Keratinocyte (primary cell): ENCODE measurements at regions not wholly inside any gene's neighbourhood (a gene's known extent, or its start where the extent isn't known, plus 50 kb on each side); places are given as distances from the start of the nearest gene placed in this dataset.

Experiments used
- DNase-seq: peaks from one replicate; pipeline ENCODE4 v3.0.0-alpha.2; 2011; ENCODE audit warnings: low read depth, missing footprints, low spot score
- FAIRE-seq: peaks from 2 replicates; lab custom pipeline; 2011; peaks lifted over from hg19 to GRCh38; lab: Jason Lieb, UNC
- H2AFZ ChIP-seq: 2 replicates; pipeline ENCODE4 v1.6.0; 2012; ENCODE audit warnings: low read length, control low read depth, inconsistent platforms; ENCODE audit not compliant: control insufficient read depth
- H3K27ac ChIP-seq: 2 replicates; pipeline ENCODE4 v1.5.1; 2011; ENCODE audit warnings: low read length; ENCODE audit not compliant: control insufficient read depth, insufficient read depth
- H3K27me3 ChIP-seq: 3 replicates; pipeline ENCODE4 v1.6.0; 2011; ENCODE audit warnings: low read length; ENCODE audit not compliant: control insufficient read depth, insufficient read depth; ENCODE audit errors: extremely low read depth
- H3K36me3 ChIP-seq, 2 experiments: 2 replicates in 1 of 2; 3 replicates in 1 of 2; pipeline ENCODE4 v1.5.1; 2011; ENCODE audit warnings: low read length in 2 of 2, mild to moderate bottlenecking in 1 of 2; ENCODE audit not compliant: control insufficient read depth in 2 of 2, insufficient read depth in 2 of 2; ENCODE audit errors: extremely low read depth in 1 of 2
- H3K4me1 ChIP-seq: 3 replicates; pipeline ENCODE4 v1.5.1; 2011; ENCODE audit warnings: low read length; ENCODE audit not compliant: control insufficient read depth, insufficient read depth; ENCODE audit errors: extremely low read depth
- H3K4me2 ChIP-seq: 3 replicates; pipeline ENCODE4 v1.6.0; 2011; ENCODE audit warnings: low read depth, low read length; ENCODE audit not compliant: control insufficient read depth, insufficient read depth; ENCODE audit errors: extremely low read depth
- H3K4me3 ChIP-seq, 3 experiments: fragments of 200-600 bp in 1 of 3; sonication (generic) in 1 of 3; 2 replicates in 2 of 3; 3 replicates in 1 of 3; pipeline ENCODE4 v1.5.1; 2011 to 2016; ENCODE audit warnings: low read length in 3 of 3, mild to moderate bottlenecking in 3 of 3, control low read depth in 2 of 3, inconsistent platforms in 1 of 3, low read depth in 1 of 3, mixed read lengths in 1 of 3, mixed run types in 1 of 3, moderate library complexity in 1 of 3; ENCODE audit not compliant: control insufficient read depth in 2 of 3, insufficient read depth in 2 of 3; ENCODE audit errors: extremely low read depth in 1 of 3
- H3K79me2 ChIP-seq: 2 replicates; pipeline ENCODE4 v1.6.0; 2012; ENCODE audit warnings: low read length; ENCODE audit not compliant: control insufficient read depth, insufficient read depth
- H3K9ac ChIP-seq: 3 replicates; pipeline ENCODE4 v1.6.0; 2011; ENCODE audit warnings: low read length; ENCODE audit not compliant: control insufficient read depth, insufficient read depth; ENCODE audit errors: extremely low read depth
- H3K9me1 ChIP-seq: 3 replicates; pipeline ENCODE4 v1.6.0; 2011; ENCODE audit warnings: low read length; ENCODE audit not compliant: control insufficient read depth, insufficient read depth; ENCODE audit errors: extremely low read depth
- H3K9me3 ChIP-seq: 2 replicates; pipeline ENCODE4 v1.5.1; 2012; ENCODE audit warnings: low read depth, low read length; ENCODE audit not compliant: control insufficient read depth
- H4K20me1 ChIP-seq: 3 replicates; pipeline ENCODE4 v1.6.0; 2011; ENCODE audit warnings: low read length; ENCODE audit not compliant: control insufficient read depth, insufficient read depth; ENCODE audit errors: extremely low read depth
- CTCF ChIP-seq, 3 experiments: IDR thresholded peaks in 1 of 3; conservative IDR thresholded peaks in 1 of 3; optimal IDR thresholded peaks in 1 of 3; 2 replicates in 2 of 3; 3 replicates in 1 of 3; pipeline versions ENCODE3 to v1.5.1; 2011; ENCODE audit warnings: low read length in 3 of 3, mild to moderate bottlenecking in 3 of 3, moderate library complexity in 2 of 3, control low read depth in 1 of 3, inconsistent platforms in 1 of 3; ENCODE audit not compliant: insufficient read depth in 2 of 3; ENCODE audit errors: extremely low read depth in 1 of 3
- EZH2 ChIP-seq: IDR thresholded peaks from one replicate; pipeline ENCODE4 v1.6.1; 2012; ENCODE audit warnings: inconsistent platforms, mild to moderate bottlenecking, low read length, moderate library complexity
- dilution Hi-C: fragments of 300-500 bp; cut with MboI; formaldehyde crosslinking; loops from one replicate; pipeline ENCODE4 v1.7.0; 2020; ENCODE audit warnings: low sequenced_read_pairs; ENCODE audit not compliant: extremely low pct_ligation_motif_present

DNA sequence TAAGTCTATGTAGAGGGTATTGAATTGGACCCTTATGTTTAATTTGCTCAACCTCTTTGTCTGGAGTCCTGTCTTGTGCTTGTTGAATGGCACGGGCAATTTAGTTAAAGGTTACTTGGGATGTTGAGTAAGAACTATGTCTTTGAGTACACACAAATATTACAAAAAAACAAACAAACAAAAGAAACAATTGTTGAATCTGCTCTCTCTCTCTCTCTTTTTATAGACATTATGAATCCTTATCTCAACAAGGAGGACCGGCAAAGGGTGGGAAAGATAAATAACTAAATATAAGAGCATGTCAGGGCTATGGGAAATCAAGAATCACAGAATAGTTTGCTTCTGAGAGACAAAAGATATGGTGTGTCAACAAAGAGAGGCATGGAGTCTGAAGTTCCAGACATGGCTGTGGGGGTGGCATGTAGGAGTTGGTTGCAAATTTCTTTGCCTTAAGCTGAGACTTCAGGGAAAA lies 608.6 kb downstream of the UTRN start:
- TF ChIP-seq CTCF (optimal IDR thresholded peaks at IDR 0.05 in 1 of 3, IDR thresholded peaks at IDR 0.05 in 1 of 3, conservative IDR thresholded peaks at IDR 0.05 in 1 of 3; ENCODE audit: extremely low read depth in 1 of 3, insufficient read depth in 2 of 3, low read length in 3 of 3) (no peak), EZH2 (no peak)
- Histone ChIP-seq H4K20me1 (no peaks in the 10 kb centered on the region), H3K27ac (no peak overlapping the region), H3K36me3 (no peaks in the 10 kb centered on the region), H3K27me3 (no peaks in the 10 kb centered on the region), H3K9me1 (no peaks in the 10 kb centered on the region), H2AFZ (no peak overlapping the region), H3K4me1 (peaks cover 7% of the 10 kb centered on the region), H3K4me2 (no peak overlapping the region), H3K9ac (no peak overlapping the region), H3K4me3 (no peak overlapping the region), H3K79me2 (no peaks in the 10 kb centered on the region), H3K9me3 (no peaks in the 10 kb centered on the region)
- FAIRE-seq: no peak
- dilution Hi-C loops: no loop called here
- DNase-seq: no peak

DNA sequence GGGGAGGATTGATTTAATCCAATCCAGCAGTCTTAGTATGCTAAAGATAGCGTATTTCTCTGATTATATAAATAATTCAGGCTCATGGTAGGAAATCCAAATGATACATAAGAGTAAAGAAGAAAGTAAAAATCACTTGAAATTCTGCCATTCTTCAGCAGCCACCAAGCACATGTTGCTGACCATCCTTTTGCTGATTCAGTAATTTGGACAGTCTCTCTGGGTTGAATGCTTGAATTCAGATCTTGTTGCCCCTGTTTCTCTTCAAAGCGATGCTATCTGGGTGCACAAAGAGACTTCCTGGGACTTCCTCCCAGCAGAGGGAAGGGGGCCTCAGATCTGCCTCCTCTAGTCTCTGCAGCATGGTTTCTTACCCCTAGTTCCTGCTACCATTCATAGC lies 609.1 kb downstream of the UTRN start:
- no peaks in the 10 kb centered on the region for H3K9me1 ChIP-seq
- no peaks in the 10 kb centered on the region for H3K36me3 ChIP-seq
- no peak overlapping the region for H2AFZ ChIP-seq
- H3K27me3 ChIP-seq: no peaks in the 10 kb centered on the region
- no peak overlapping the region for H3K4me3 ChIP-seq
- H3K9me3 ChIP-seq: no peaks in the 10 kb centered on the region
- no peak overlapping the region for H3K9ac ChIP-seq
- dilution Hi-C loops: no loop called here
- DNase-seq (no peak), FAIRE-seq (no peak)
- TF ChIP-seq EZH2 (no peak), CTCF (optimal IDR thresholded peaks at IDR 0.05 in 1 of 3, IDR thresholded peaks at IDR 0.05 in 1 of 3, conservative IDR thresholded peaks at IDR 0.05 in 1 of 3; ENCODE audit: extremely low read depth in 1 of 3, insufficient read depth in 2 of 3, low read length in 3 of 3) (no peak)
- no peaks in the 10 kb centered on the region for H4K20me1 ChIP-seq
- no peak overlapping the region for H3K27ac ChIP-seq
- peaks cover 7% of the 10 kb centered on the region for H3K4me1 ChIP-seq
- H3K4me2 ChIP-seq: no peak overlapping the region
- H3K79me2 ChIP-seq: no peaks in the 10 kb centered on the region
